ENCODE measurements at regions not wholly inside any gene's neighbourhood (a gene's known extent, or its start where the extent isn't known, plus 50 kb on each side); places are given as distances from the start of the nearest gene placed in this dataset.

GRCh38 chr1:224500796-224501195 is 66.2 kb upstream of the WDR26 start:
- intact Hi-C loops (cut with DNase I), result no loop called here
- WGBS, 2 donors, result 91 to 96% methylated on average over 4 of the region's 4 CpGs
- FAIRE-seq, result no peak

GRCh38 chr1:224501836-224502235 is 67.2 kb upstream of the WDR26 start:
- no peaks in the 10 kb centered on the region for H3K27me3 ChIP-seq
- no peak for TF ChIP-seq CTCF (IDR thresholded peaks at IDR 0.05)
- H3K4me3 ChIP-seq, result no peak overlapping the region
- no peak for DNase-seq
- H3K36me3 ChIP-seq, result no peaks in the 10 kb centered on the region
- intact Hi-C loops (cut with DNase I), result no loop called here
- peaks cover 19 to 50% (median 31%) of the 10 kb centered on the region in 3 donors for H3K4me1 ChIP-seq
- ATAC-seq, result no peak
- H3K9me3 ChIP-seq, result no peaks in the 10 kb centered on the region
- peak overlapping the region; percentile 76 to 88 (median 85) for H3K27ac ChIP-seq
- no peak for FAIRE-seq
- WGBS, 2 donors, result 93 to 100% methylated on average over 4 of the region's 4 CpGs

More at GRCh38 chr1:224500796-224501195, 66.2 kb upstream of the WDR26 start:
- DNase-seq, result no peak
- no peak for ATAC-seq
- Histone ChIP-seq H3K36me3 (no peaks in the 10 kb centered on the region), H3K9me3 (no peaks in the 10 kb centered on the region), H3K4me1 (peaks cover 19 to 50% (median 31%) of the 10 kb centered on the region in 3 donors), H3K4me3 (no peak overlapping the region), H3K27ac (no peak overlapping the region), H3K27me3 (no peaks in the 10 kb centered on the region)
- TF ChIP-seq CTCF (IDR thresholded peaks at IDR 0.05), result no peak

GRCh38 chr1:224502459-224503160 is 68.0 kb upstream of the WDR26 start:
- intact Hi-C loops (cut with DNase I), result no loop called here
- H3K4me1 ChIP-seq, result peaks cover 19 to 48% (median 31%) of the 10 kb centered on the region in 3 donors
- H3K27ac ChIP-seq, result peak overlapping the region; percentile 76 to 88 (median 85)
- ATAC-seq (peak; percentile 30 to 47 (median 36)), FAIRE-seq (no peak), DNase-seq (peak in 5 of 6 donors; percentile 44 to 71 (median 57))
- no peaks in the 10 kb centered on the region for H3K36me3 ChIP-seq
- WGBS, 2 donors, result 15 to 16% methylated on average over 12 of the region's 12 CpGs
- no peaks in the 10 kb centered on the region for H3K27me3 ChIP-seq
- no peak for TF ChIP-seq CTCF (IDR thresholded peaks at IDR 0.05)
- no peaks in the 10 kb centered on the region for H3K9me3 ChIP-seq
- no peak overlapping the region for H3K4me3 ChIP-seq

- peaks cover 19 to 42% (median 31%) of the 10 kb centered on the region in 3 donors for H3K4me1 ChIP-seq
- no peaks in the 10 kb centered on the region for H3K9me3 ChIP-seq
- intact Hi-C loops (cut with DNase I), result no loop called here
- H3K27ac ChIP-seq, result peak overlapping the region; percentile 76 to 88 (median 85)
- 2% methylated on average over 19 of the region's 19 CpGs for WGBS, 2 donors
- ATAC-seq (peak; percentile 90 to 93 (median 91)), DNase-seq (peak; percentile 84 to 98 (median 96)), FAIRE-seq (no peak)
- no peaks in the 10 kb centered on the region for H3K27me3 ChIP-seq
- peak in 1 of 4 donors; percentile 6 for TF ChIP-seq CTCF (IDR thresholded peaks at IDR 0.05)
- no peak overlapping the region for H3K4me3 ChIP-seq
- no peaks in the 10 kb centered on the region for H3K36me3 ChIP-seq
Measured at GRCh38 chr1:224503161-224504118, 68.8 kb upstream of the WDR26 start.
